ENCODE measurements at regions not wholly inside any gene's neighbourhood (a gene's known extent, or its start where the extent isn't known, plus 50 kb on each side); places are given as distances from the start of the nearest gene placed in this dataset.

GRCh38 chr14:38125481-38126037, 82.1 kb upstream of the SSTR1 start:
- DNase-seq: no peak

DNA sequence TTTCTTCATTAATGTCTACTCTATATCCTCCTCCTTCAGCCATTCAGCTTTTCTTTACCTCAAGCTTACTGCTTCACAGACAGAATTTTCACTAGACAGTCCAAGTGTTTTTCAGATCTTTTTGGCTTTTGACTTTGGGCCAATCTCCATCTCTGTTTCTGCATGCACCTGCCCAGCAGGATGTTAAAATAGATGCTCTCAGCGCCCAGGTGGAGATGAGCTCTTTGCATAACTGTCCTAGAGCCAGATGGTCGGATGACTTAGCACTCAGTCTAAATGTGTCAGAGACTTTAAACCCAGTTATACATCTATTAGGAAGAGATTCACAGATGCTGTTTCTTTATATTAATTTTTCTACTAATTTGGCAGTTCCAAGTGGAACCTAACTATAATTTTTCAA, 80.3 kb upstream of the SSTR1 start:
- DNase-seq: no peak

DNA sequence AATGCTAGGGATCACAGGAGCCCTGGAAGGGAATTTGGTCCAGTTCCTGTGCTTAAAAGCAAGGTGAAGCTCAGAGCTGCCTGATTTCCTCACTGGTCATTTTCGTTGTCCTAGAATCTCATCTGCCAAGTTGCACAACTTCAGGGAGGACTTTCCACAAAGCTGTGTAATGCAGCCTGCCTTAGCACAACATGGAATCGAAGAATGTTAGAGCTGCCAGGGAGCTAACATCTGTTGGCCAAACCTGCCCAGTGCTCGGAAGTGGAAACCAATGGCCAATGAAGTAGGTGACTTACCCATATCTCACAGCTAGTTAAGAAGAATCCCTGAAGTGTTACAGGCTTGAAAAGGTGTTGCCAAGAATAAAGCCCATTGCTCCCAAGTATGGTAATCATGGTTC, 79.9 kb upstream of the SSTR1 start:
- no peak for DNase-seq

- DNase-seq: no peak
Observed at GRCh38 chr14:38128640-38129039, 79.1 kb upstream of the SSTR1 start.

- no peak for DNase-seq
Observed at GRCh38 chr14:38129192-38129591, 78.5 kb upstream of the SSTR1 start.

DNA sequence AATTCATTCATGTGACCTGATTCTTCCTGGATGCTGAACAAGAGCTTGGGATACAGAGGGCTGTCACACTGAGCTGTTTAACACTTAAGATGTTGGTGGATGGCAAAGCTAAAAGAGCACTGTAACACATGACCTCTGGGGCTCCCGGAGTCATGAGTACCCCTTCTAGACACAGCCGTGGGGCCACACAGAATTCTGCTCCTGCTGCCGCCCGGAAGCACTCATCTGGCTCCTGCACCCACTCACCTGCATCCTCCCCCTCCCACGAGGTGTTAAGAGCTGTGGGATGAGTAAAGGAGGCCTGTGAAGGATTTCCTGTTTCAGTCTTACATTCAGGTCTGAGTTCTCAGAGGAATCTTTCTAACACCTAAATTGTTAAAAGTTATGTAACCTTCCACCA, 78.0 kb upstream of the SSTR1 start:
- DNase-seq: no peak

- DNase-seq: no peak
Observed at GRCh38 chr14:38134416-38135030, 73.2 kb upstream of the SSTR1 start.

DNA sequence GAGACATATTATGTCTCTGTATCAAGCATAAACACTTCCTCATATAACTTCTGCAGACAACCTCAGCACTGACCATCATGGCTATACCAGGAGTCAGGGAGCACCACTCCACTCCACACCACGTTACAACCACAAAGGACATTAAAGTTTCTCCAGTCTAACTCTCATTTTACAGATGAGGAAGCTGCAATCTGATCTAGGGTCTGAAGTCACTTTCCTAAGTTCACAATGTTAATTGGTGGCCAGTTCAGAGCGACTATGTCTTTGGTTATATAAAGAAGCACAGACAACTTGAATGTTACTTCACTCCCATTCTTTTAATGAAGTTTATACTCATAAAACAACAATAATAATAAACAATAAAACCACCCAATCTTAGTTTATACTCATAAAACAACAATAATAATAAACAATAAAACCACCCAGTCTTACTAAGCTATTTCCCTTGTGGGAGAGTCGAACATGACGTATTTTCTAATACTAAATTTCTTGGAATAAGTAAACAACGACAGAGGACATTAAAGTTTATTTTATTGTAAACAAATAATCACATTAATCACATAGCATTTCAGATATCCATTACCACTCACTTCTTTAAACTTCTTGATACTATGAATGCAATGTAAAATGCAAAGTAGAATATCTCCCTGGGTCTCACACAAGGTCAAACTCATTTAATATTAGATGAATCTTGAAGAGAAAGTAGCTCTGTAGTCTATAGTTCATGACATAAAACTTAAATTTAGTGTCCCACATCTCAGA, 72.4 kb upstream of the SSTR1 start:
- DNase-seq: no peak

- DNase-seq: no peak
Observed at GRCh38 chr14:38137005-38137404, 70.7 kb upstream of the SSTR1 start.

GRCh38 chr14:38138473-38139138, 69.1 kb upstream of the SSTR1 start:
- DNase-seq: no peak

DNA sequence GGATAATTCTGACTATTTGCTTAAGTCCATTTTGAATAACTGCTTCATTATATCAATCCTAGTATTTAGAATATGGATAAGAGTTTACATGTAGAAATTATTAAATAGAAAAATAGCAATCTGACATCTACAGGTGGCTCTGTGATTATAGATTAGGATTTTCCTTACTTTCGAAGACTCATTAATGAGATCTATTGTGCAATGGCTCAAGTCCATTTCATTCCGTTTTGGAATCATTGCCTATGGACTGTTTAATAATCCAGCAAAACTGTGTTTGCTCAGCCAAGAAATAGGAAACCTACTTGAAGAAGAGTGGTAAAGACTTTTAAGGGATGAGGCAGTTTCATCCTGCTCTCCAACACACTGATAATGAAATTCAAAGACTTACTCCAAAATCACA, 67.8 kb upstream of the SSTR1 start:
- DNase-seq: no peak

DNA sequence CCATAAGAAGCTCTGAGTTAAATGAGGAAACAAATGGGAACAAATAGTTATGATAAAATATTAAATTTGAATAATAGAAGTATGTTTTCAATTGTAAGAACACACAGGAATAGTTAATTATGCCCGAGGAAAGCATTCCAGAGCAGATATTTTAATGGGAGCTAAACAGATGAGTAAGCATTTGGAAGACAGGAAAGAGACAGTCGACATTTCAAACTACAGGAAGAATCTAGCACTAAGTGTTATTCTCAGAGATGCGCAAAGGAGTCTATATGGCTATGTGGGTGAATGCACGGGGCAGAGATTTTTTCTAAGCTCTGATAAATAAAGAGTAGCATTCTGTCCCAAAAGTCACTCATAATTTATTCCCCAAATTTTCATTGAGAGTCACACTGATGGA, 64.5 kb upstream of the SSTR1 start:
- DNase-seq: no peak

- no peak for DNase-seq
Observed at GRCh38 chr14:38143659-38144505, 63.8 kb upstream of the SSTR1 start.

- DNase-seq: no peak
Observed at GRCh38 chr14:38145142-38145541, 62.6 kb upstream of the SSTR1 start.

DNA sequence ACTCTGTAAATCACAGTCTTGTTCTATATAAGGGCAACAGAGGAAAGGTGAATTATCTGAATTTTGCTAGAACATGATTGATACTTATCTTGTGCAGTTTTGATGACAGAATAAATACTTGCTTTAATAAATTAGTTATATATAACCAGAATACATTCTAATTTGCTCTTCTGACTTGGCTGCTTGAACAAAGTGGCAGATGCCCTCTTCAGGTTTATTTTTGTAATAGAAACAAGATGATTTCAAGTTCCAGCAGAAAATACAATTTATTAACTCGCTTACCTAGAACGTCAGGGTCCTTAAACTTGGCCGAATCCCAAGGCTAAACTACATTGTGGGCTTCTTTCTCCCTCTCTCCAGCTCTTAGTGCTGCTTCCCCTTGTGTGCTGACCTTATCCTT, 57.6 kb upstream of the SSTR1 start:
- no peak for DNase-seq
